H1 (cell line): ENCODE measurements at regions not wholly inside any gene's neighbourhood (a gene's known extent, or its start where the extent isn't known, plus 50 kb on each side); places are given as distances from the start of the nearest gene placed in this dataset.

Experiments used
- CTCF ChIA-PET: fragments of 300-600 bp; sonication (Branson Sonifier 250); formaldehyde crosslinking; loops from one replicate; lab custom pipeline; 2021; ENCODE audit not compliant: partially characterized antibody; lab: Charles Lee
- POLR2A ChIA-PET: fragments of 300-600 bp; sonication (Branson Sonifier 250); formaldehyde crosslinking; loops from one replicate; lab custom pipeline; 2021; ENCODE audit warnings: inconsistent platforms; ENCODE audit not compliant: partially characterized antibody; lab: Charles Lee
- DNase-seq, 2 experiments: peaks; one replicate each; pipeline versions ENCODE4 v3.0.0 to v3.0.0-alpha.2; 2010 to 2022; ENCODE audit warnings: low spot score in 2 of 2, low read depth in 1 of 2, mixed read lengths in 1 of 2
- FAIRE-seq: peaks from 2 replicates; lab custom pipeline; 2011; peaks lifted over from hg19 to GRCh38; lab: Jason Lieb, UNC
- H2AFZ ChIP-seq: 2 replicates; pipeline ENCODE4 v1.8.1; 2012; ENCODE audit warnings: low read length, inconsistent platforms
- H2AK5ac ChIP-seq: 2 replicates; pipeline ENCODE4 v1.6.1; 2013; ENCODE audit warnings: low read depth, low read length
- H2BK120ac ChIP-seq: replicated peaks from 2 replicates; pipeline ENCODE3; 2013; ENCODE audit warnings: low read depth, low read length, inconsistent platforms
- H2BK12ac ChIP-seq: 2 replicates; pipeline ENCODE4 v1.6.1; 2013; ENCODE audit warnings: low read depth, low read length
- H2BK15ac ChIP-seq: 2 replicates; pipeline ENCODE4 v1.6.1; 2013; ENCODE audit warnings: low read length
- H2BK20ac ChIP-seq: 2 replicates; pipeline ENCODE4 v1.6.1; 2013; ENCODE audit warnings: low read length
- H2BK5ac ChIP-seq: 2 replicates; pipeline ENCODE4 v1.6.1; 2013; ENCODE audit warnings: low read depth, low read length
- H3K14ac ChIP-seq: 2 replicates; pipeline ENCODE4 v1.6.1; 2013; ENCODE audit warnings: inconsistent platforms; ENCODE audit not compliant: insufficient read length
- H3K18ac ChIP-seq: 2 replicates; pipeline ENCODE4 v1.6.1; 2013; ENCODE audit warnings: low read length; ENCODE audit errors: extremely low read depth
- H3K23ac ChIP-seq: 2 replicates; pipeline ENCODE4 v1.6.1; 2013; ENCODE audit warnings: inconsistent platforms; ENCODE audit not compliant: insufficient read length
- H3K23me2 ChIP-seq: 2 replicates; pipeline ENCODE4 v1.6.1; 2013; ENCODE audit warnings: low read depth, low read length
- H3K27ac ChIP-seq: 2 replicates; pipeline ENCODE4 v1.6.1; 2011; ENCODE audit warnings: low read depth, low read length, inconsistent platforms
- H3K27me3 ChIP-seq, 4 experiments: replicated peaks in 1 of 4; 1 replicate in 1 of 4; 2 replicates in 3 of 4; pipeline versions ENCODE4 v1.6.1 to v1.8.1; 2011 to 2013; ENCODE audit warnings: low read length in 3 of 4, mild to moderate bottlenecking in 3 of 4, inconsistent platforms in 2 of 4, mixed read lengths in 2 of 4, moderate library complexity in 1 of 4; ENCODE audit not compliant: control insufficient read depth in 3 of 4, insufficient read depth in 3 of 4; ENCODE audit errors: extremely low read depth in 1 of 4
- H3K36me3 ChIP-seq, 4 experiments: 2 replicates each; pipeline versions ENCODE4 v1.6.1 to v1.8.1; 2011 to 2013; ENCODE audit warnings: mild to moderate bottlenecking in 4 of 4, low read length in 3 of 4, moderate library complexity in 2 of 4, control low read depth in 1 of 4, inconsistent platforms in 1 of 4; ENCODE audit not compliant: insufficient read depth in 4 of 4, control insufficient read depth in 2 of 4
- H3K4ac ChIP-seq: replicated peaks from 2 replicates; pipeline ENCODE3; 2013; ENCODE audit warnings: low read length, low read depth, mixed read lengths, inconsistent platforms; ENCODE audit not compliant: insufficient read length
- H3K4me1 ChIP-seq, 4 experiments: replicated peaks in 1 of 4; 1 replicate in 1 of 4; 2 replicates in 3 of 4; pipeline versions ENCODE4 v1.6.1 to v1.8.1; 2011 to 2013; ENCODE audit warnings: low read length in 3 of 4, inconsistent platforms in 2 of 4, mixed read lengths in 1 of 4; ENCODE audit not compliant: insufficient read depth in 4 of 4, control insufficient read depth in 3 of 4
- H3K4me2 ChIP-seq, 2 experiments: 2 replicates each; pipeline versions ENCODE4 v1.6.1 to v1.8.1; 2011 to 2013; ENCODE audit warnings: low read depth in 2 of 2, low read length in 2 of 2, control low read depth in 1 of 2, inconsistent platforms in 1 of 2, mild to moderate bottlenecking in 1 of 2; ENCODE audit not compliant: insufficient read depth in 1 of 2
- H3K4me3 ChIP-seq, 4 experiments: fragments of 200-600, 300-600 bp in 1 of 4; sonication (generic), shearing (Covaris generic), sonication (Bioruptor Twin) in 1 of 4; 2 replicates each; pipeline versions ENCODE4 v1.5.1 to v1.8.1; 2011 to 2016; ENCODE audit warnings: low read length in 4 of 4, low read depth in 3 of 4, control low read depth in 2 of 4, inconsistent platforms in 2 of 4, mild to moderate bottlenecking in 2 of 4, mixed read lengths in 1 of 4, moderate library complexity in 1 of 4; ENCODE audit not compliant: insufficient read depth in 2 of 4; ENCODE audit errors: extremely low read depth in 1 of 4
- H3K56ac ChIP-seq: replicated peaks from 2 replicates; pipeline ENCODE3; 2013; ENCODE audit warnings: low read depth, mild to moderate bottlenecking, mixed read lengths, low read length, inconsistent platforms; ENCODE audit not compliant: insufficient read length
- H3K79me1 ChIP-seq: 2 replicates; pipeline ENCODE4 v1.6.1; 2013; ENCODE audit warnings: low read depth, low read length, control low read depth
- H3K79me2 ChIP-seq, 2 experiments: 2 replicates each; pipeline versions ENCODE4 v1.6.1 to v1.8.1; 2012 to 2013; ENCODE audit warnings: low read length in 2 of 2, mild to moderate bottlenecking in 2 of 2, inconsistent platforms in 1 of 2; ENCODE audit not compliant: insufficient read depth in 2 of 2, control insufficient read depth in 1 of 2
- H3K9ac ChIP-seq, 4 experiments: replicated peaks in 1 of 4; 1 replicate in 1 of 4; 2 replicates in 3 of 4; pipeline versions ENCODE4 v1.6.1 to v1.8.1; 2011 to 2013; ENCODE audit warnings: low read depth in 3 of 4, low read length in 3 of 4, control low read depth in 2 of 4, mild to moderate bottlenecking in 2 of 4, moderate library complexity in 2 of 4, inconsistent platforms in 1 of 4; ENCODE audit errors: extremely low read depth in 1 of 4
- H3K9me3 ChIP-seq, 2 experiments: 2 replicates each; pipeline versions ENCODE4 v1.6.1 to v1.8.1; 2012 to 2013; ENCODE audit warnings: mild to moderate bottlenecking in 2 of 2, moderate library complexity in 2 of 2, control low read depth in 1 of 2, inconsistent platforms in 1 of 2, low read depth in 1 of 2, low read length in 1 of 2, mixed read lengths in 1 of 2; ENCODE audit not compliant: insufficient read depth in 2 of 2
- H4K20me1 ChIP-seq, 2 experiments: replicated peaks in 1 of 2; 2 replicates each; pipeline versions ENCODE3 to v1.8.1; 2011 to 2013; ENCODE audit warnings: inconsistent platforms in 2 of 2, low read length in 2 of 2, mild to moderate bottlenecking in 1 of 2; ENCODE audit not compliant: insufficient read depth in 2 of 2, control insufficient read depth in 1 of 2
- H4K5ac ChIP-seq: 2 replicates; pipeline ENCODE4 v1.6.1; 2013; ENCODE audit warnings: low read length, low read depth, mixed read lengths, inconsistent platforms; ENCODE audit not compliant: insufficient read length
- H4K8ac ChIP-seq: 2 replicates; pipeline ENCODE4 v1.8.0; 2013; ENCODE audit warnings: mild to moderate bottlenecking, moderate library complexity, low read length, inconsistent platforms; ENCODE audit not compliant: insufficient read depth; ENCODE audit errors: extremely low read depth
- H4K91ac ChIP-seq: replicated peaks from 2 replicates; pipeline ENCODE3; 2013; ENCODE audit warnings: low read length, mixed read lengths, inconsistent platforms; ENCODE audit not compliant: insufficient read length
- BACH1 ChIP-seq: IDR thresholded peaks from 2 replicates; pipeline ENCODE4 v1.6.1; 2012; ENCODE audit warnings: low read length, improper control_type of control experiment
- CREB1 ChIP-seq: IDR thresholded peaks from 2 replicates; pipeline ENCODE4 v1.6.1; 2012; ENCODE audit warnings: inconsistent platforms
- JUND ChIP-seq: IDR thresholded peaks from 2 replicates; pipeline ENCODE4 v1.6.1; 2011; ENCODE audit warnings: mild to moderate bottlenecking, improper control_type of control experiment, low read length
- KDM1A ChIP-seq: fragments of 200-600, 300-600 bp; sonication (generic); IDR thresholded peaks from 2 replicates; pipeline ENCODE4 v1.7.1; 2016; ENCODE audit warnings: mild to moderate bottlenecking, low read length, borderline replicate concordance
- KDM4A ChIP-seq: IDR thresholded peaks from one replicate; pipeline ENCODE4 v1.7.1; 2012; ENCODE audit warnings: low read depth, mild to moderate bottlenecking, moderate library complexity, low read length, inconsistent platforms; ENCODE audit not compliant: severe bottlenecking
- NRF1 ChIP-seq: IDR thresholded peaks from 2 replicates; pipeline ENCODE4 v1.6.1; 2011; ENCODE audit warnings: mild to moderate bottlenecking, low read depth, low read length, improper control_type of control experiment
- RAD21 ChIP-seq, 2 experiments: IDR thresholded peaks in 1 of 2; conservative IDR thresholded peaks in 1 of 2; 2 replicates each; pipeline ENCODE4 v1.6.1; 2011; ENCODE audit warnings: low read depth in 2 of 2, low read length in 2 of 2, improper control_type of control experiment in 1 of 2, inconsistent platforms in 1 of 2, mild to moderate bottlenecking in 1 of 2, moderate library complexity in 1 of 2
- RFX5 ChIP-seq: IDR thresholded peaks from 2 replicates; pipeline ENCODE4 v1.6.1; 2011; ENCODE audit warnings: low read depth, low read length, improper control_type of control experiment, borderline replicate concordance
- WGBS, 2 experiments: shearing (Covaris generic) in 1 of 2; methylation state at CpG; one replicate each; pipeline versions ENCODE4 v1.1.6 to v1.1.7; 2013 to 2015; ENCODE audit warnings: low lambda C conversion rate in 2 of 2, mixed read lengths in 2 of 2, inconsistent platforms in 1 of 2, low coverage in 1 of 2, missing lambda C conversion rate in 1 of 2; ENCODE audit not compliant: insufficient replicate concordance in 2 of 2, insufficient coverage in 1 of 2, insufficient read length in 1 of 2; ENCODE audit errors: extremely low coverage in 1 of 2, missing lambda C conversion rate in 1 of 2; 5-methylcytosine and 5-hydroxymethylcytosine counted together

DNA sequence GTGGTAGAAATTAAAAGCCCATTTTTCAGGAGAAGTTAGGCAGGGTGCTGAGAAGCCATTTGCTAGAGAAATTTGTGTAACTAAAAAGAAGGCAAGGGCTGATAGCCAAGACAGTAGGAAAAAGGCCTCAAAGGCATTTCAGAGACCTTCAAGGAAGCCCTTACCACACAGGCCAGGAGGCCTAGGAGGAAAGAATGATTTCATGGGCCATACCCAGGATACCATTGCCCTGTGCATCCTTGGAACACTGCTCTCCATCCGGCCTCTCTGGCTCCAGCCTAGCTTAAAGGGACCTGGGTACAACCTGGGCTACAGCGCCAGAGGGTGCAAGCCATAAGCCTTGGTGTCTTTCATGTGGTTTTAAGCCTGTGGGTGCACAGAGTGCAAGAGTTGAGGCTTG is 193.6 kb upstream of the GRM7 start:
- H4K8ac ChIP-seq = no peak overlapping the region
- CTCF ChIA-PET = no interaction called here

More for the DNA sequence above, 193.6 kb upstream of the GRM7 start:
- Histone ChIP-seq H2BK5ac (no peak overlapping the region), H3K79me1 (no peaks in the 10 kb centered on the region), H3K56ac (no peak overlapping the region), H2AFZ (no peak overlapping the region), H2BK15ac (no peak overlapping the region), H2BK120ac (no peak overlapping the region), H3K4ac (no peak overlapping the region), H3K18ac (no peak overlapping the region), H3K27me3 (no peaks in the 10 kb centered on the region), H3K79me2 (no peaks in the 10 kb centered on the region), H2BK20ac (no peak overlapping the region), H3K9me3 (peaks cover 5 to 10% of the 10 kb centered on the region in 2 experiments), H3K23ac (no peak overlapping the region), H4K5ac (no peak overlapping the region), H4K20me1 (no peaks in the 10 kb centered on the region), H2BK12ac (no peak overlapping the region), H3K14ac (no peak overlapping the region), H3K4me2 (no peak overlapping the region), H4K91ac (no peak overlapping the region), H3K36me3 (no peaks in the 10 kb centered on the region; a peak in 1 of 8 replicates), H3K4me1 (no peaks in the 10 kb centered on the region), H2AK5ac (no peak overlapping the region), H3K23me2 (no peaks in the 10 kb centered on the region), H3K27ac (no peak overlapping the region), H3K9ac (no peak overlapping the region), H3K4me3 (no peak overlapping the region)
- no peak for FAIRE-seq
- DNase-seq = no peak
- WGBS, 2 experiments = 86% methylated on average over 2 of the region's 2 CpGs; no CpG with 5 or more reads in 1 of the 2 experiments
- TF ChIP-seq BACH1 = no peak
- TF ChIP-seq RFX5 = no peak
- no peak for TF ChIP-seq RAD21 (IDR thresholded peaks at IDR 0.05 in 1 of 2, conservative IDR thresholded peaks at IDR 0.05 in 1 of 2; ENCODE audit: low read depth in 2 of 2, low read length in 2 of 2)
- TF ChIP-seq CREB1 = no peak
- no peak for TF ChIP-seq NRF1
- no peak for TF ChIP-seq KDM1A
- TF ChIP-seq JUND = no peak
- TF ChIP-seq KDM4A = no peak
- POLR2A ChIA-PET = no interaction called here
